ENCODE measurements at regions not wholly inside any gene's neighbourhood (a gene's known extent, or its start where the extent isn't known, plus 50 kb on each side); places are given as distances from the start of the nearest gene placed in this dataset.

GRCh38 chr15:94965593-94965992 lies 734.2 kb downstream of the MCTP2 start:
- DNase-seq = no peak
- H4K20me1 ChIP-seq (ENCODE audit: insufficient read depth, low read length) = no peaks in the 10 kb centered on the region
- no peaks in the 10 kb centered on the region for H3K27me3 ChIP-seq (replicated peaks; ENCODE audit: insufficient read depth, low read length)
- H3K4me3 ChIP-seq (ENCODE audit: low read length) = no peak overlapping the region
- no peaks in the 10 kb centered on the region for H3K4me1 ChIP-seq (ENCODE audit: low read length)
- H3K79me2 ChIP-seq (ENCODE audit: low read length) = no peaks in the 10 kb centered on the region
- H3K9ac ChIP-seq (ENCODE audit: low read length) = no peak overlapping the region
- no peaks in the 10 kb centered on the region for H3F3A ChIP-seq (ENCODE audit: insufficient read depth, low read length)
- no peak overlapping the region for H2AFZ ChIP-seq (ENCODE audit: low read length)
- no peaks in the 10 kb centered on the region for H3K36me3 ChIP-seq (replicated peaks; ENCODE audit: insufficient read depth, low read length)
- H3K4me2 ChIP-seq (ENCODE audit: low read depth, low read length) = no peak overlapping the region
- TF ChIP-seq EZH2 (optimal IDR thresholded peaks at IDR 0.05; ENCODE audit: low read depth, low read length) (no peak), CTCF (IDR thresholded peaks at IDR 0.05; ENCODE audit: low read length) (no peak), EZH2phosphoT487 (IDR thresholded peaks at IDR 0.05; ENCODE audit: low read length) (no peak)
- H3K27ac ChIP-seq (ENCODE audit: low read length) = no peak overlapping the region
- H3K9me3 ChIP-seq (replicated peaks; ENCODE audit: insufficient read depth, low read length) = no peaks in the 10 kb centered on the region
- H3K9me2 ChIP-seq (replicated peaks; ENCODE audit: insufficient read depth, low read length) = no peaks in the 10 kb centered on the region

GRCh38 chr15:94968133-94968532 lies 736.8 kb downstream of the MCTP2 start:
- Histone ChIP-seq H3K4me3 (ENCODE audit: low read length) (no peak overlapping the region), H3K9me3 (replicated peaks; ENCODE audit: insufficient read depth, low read length) (no peaks in the 10 kb centered on the region), H4K20me1 (ENCODE audit: insufficient read depth, low read length) (no peaks in the 10 kb centered on the region), H3K27ac (ENCODE audit: low read length) (no peak overlapping the region), H3K79me2 (ENCODE audit: low read length) (no peaks in the 10 kb centered on the region), H3K4me2 (ENCODE audit: low read depth, low read length) (no peak overlapping the region), H3F3A (ENCODE audit: insufficient read depth, low read length) (no peaks in the 10 kb centered on the region), H2AFZ (ENCODE audit: low read length) (no peak overlapping the region), H3K27me3 (replicated peaks; ENCODE audit: insufficient read depth, low read length) (no peaks in the 10 kb centered on the region), H3K4me1 (ENCODE audit: low read length) (no peaks in the 10 kb centered on the region), H3K9me2 (replicated peaks; ENCODE audit: insufficient read depth, low read length) (no peaks in the 10 kb centered on the region), H3K9ac (ENCODE audit: low read length) (no peak overlapping the region), H3K36me3 (replicated peaks; ENCODE audit: insufficient read depth, low read length) (no peaks in the 10 kb centered on the region)
- TF ChIP-seq EZH2phosphoT487 (IDR thresholded peaks at IDR 0.05; ENCODE audit: low read length) (no peak), CTCF (IDR thresholded peaks at IDR 0.05; ENCODE audit: low read length) (no peak), EZH2 (optimal IDR thresholded peaks at IDR 0.05; ENCODE audit: low read depth, low read length) (no peak)
- DNase-seq = no peak

GRCh38 chr15:94970096-94970495 lies 738.7 kb downstream of the MCTP2 start:
- Histone ChIP-seq H4K20me1 (ENCODE audit: insufficient read depth, low read length) (no peaks in the 10 kb centered on the region), H3K79me2 (ENCODE audit: low read length) (no peaks in the 10 kb centered on the region), H3K36me3 (replicated peaks; ENCODE audit: insufficient read depth, low read length) (no peaks in the 10 kb centered on the region), H3K9me3 (replicated peaks; ENCODE audit: insufficient read depth, low read length) (no peaks in the 10 kb centered on the region), H3K4me3 (ENCODE audit: low read length) (no peak overlapping the region), H3K4me1 (ENCODE audit: low read length) (no peaks in the 10 kb centered on the region), H3F3A (ENCODE audit: insufficient read depth, low read length) (no peaks in the 10 kb centered on the region), H3K27ac (ENCODE audit: low read length) (no peak overlapping the region), H3K9ac (ENCODE audit: low read length) (no peak overlapping the region), H3K4me2 (ENCODE audit: low read depth, low read length) (no peak overlapping the region), H3K27me3 (replicated peaks; ENCODE audit: insufficient read depth, low read length) (no peaks in the 10 kb centered on the region), H2AFZ (ENCODE audit: low read length) (no peak overlapping the region), H3K9me2 (replicated peaks; ENCODE audit: insufficient read depth, low read length) (no peaks in the 10 kb centered on the region)
- no peak for DNase-seq
- no peak for TF ChIP-seq EZH2 (optimal IDR thresholded peaks at IDR 0.05; ENCODE audit: low read depth, low read length)

DNA sequence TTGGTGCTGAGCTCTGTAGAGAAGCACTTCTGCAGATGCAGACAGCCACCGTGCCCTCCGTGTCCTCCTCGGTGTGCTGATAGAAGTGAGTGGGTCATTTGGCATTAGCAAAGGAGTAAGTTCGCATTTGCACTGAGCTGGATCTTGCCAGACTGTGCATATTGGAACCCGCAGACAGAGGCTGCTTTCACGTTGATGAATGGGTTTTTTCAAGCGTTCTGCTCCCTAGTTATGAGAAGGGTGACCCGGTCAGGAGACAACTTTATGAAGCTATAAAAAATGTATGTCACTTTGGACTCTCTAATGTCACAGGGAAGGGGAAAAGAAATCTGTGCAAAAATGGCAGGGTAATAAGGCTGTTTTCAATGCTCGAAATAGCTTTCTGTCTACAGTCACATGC lies 739.4 kb downstream of the MCTP2 start:
- H3F3A ChIP-seq (ENCODE audit: insufficient read depth, low read length) = no peaks in the 10 kb centered on the region
- no peaks in the 10 kb centered on the region for H3K36me3 ChIP-seq (replicated peaks; ENCODE audit: insufficient read depth, low read length)
- H3K27ac ChIP-seq (ENCODE audit: low read length) = no peak overlapping the region
- no peak overlapping the region for H3K9ac ChIP-seq (ENCODE audit: low read length)
- H3K9me2 ChIP-seq (replicated peaks; ENCODE audit: insufficient read depth, low read length) = no peaks in the 10 kb centered on the region
- no peak overlapping the region for H3K4me2 ChIP-seq (ENCODE audit: low read depth, low read length)
- no peaks in the 10 kb centered on the region for H3K9me3 ChIP-seq (replicated peaks; ENCODE audit: insufficient read depth, low read length)
- no peak overlapping the region for H2AFZ ChIP-seq (ENCODE audit: low read length)
- H3K4me3 ChIP-seq (ENCODE audit: low read length) = no peak overlapping the region
- H3K4me1 ChIP-seq (ENCODE audit: low read length) = no peaks in the 10 kb centered on the region
- H4K20me1 ChIP-seq (ENCODE audit: insufficient read depth, low read length) = no peaks in the 10 kb centered on the region
- TF ChIP-seq CTCF (IDR thresholded peaks at IDR 0.05; ENCODE audit: low read length) (no peak), EZH2phosphoT487 (IDR thresholded peaks at IDR 0.05; ENCODE audit: low read length) (no peak), EZH2 (optimal IDR thresholded peaks at IDR 0.05; ENCODE audit: low read depth, low read length) (no peak)
- no peak for DNase-seq
- H3K27me3 ChIP-seq (replicated peaks; ENCODE audit: insufficient read depth, low read length) = no peaks in the 10 kb centered on the region
- H3K79me2 ChIP-seq (ENCODE audit: low read length) = no peaks in the 10 kb centered on the region

Data from MM.1S (cell line).